SK-N-SH (cell line): ENCODE measurements at regions not wholly inside any gene's neighbourhood (a gene's known extent, or its start where the extent isn't known, plus 50 kb on each side); places are given as distances from the start of the nearest gene placed in this dataset.

Experiments
- CTCF ChIA-PET: fragments of 300-600, 350-600 bp; formaldehyde crosslinking; extraction: SDS; loops from one replicate; lab custom pipeline; 2021; lab: Yijun Ruan, JAX
- POLR2A ChIA-PET: fragments of 350-600 bp; sonication (Branson Sonifier 250); formaldehyde crosslinking; extraction: SDS; loops from one replicate; lab custom pipeline; 2020; ENCODE audit warnings: antibody characterized with exemption, inconsistent platforms; lab: Yijun Ruan, JAX
- DNase-seq: peaks from one replicate; pipeline ENCODE4 v3.0.0; 2012
- H2AFZ ChIP-seq: fragments of 200-600 bp; sonication (generic); 2 replicates; pipeline ENCODE4 v1.8.1; 2016; ENCODE audit warnings: antibody characterized with exemption, mild to moderate bottlenecking, low read depth
- H3F3A ChIP-seq: fragments of 200-600 bp; sonication (generic); replicated peaks from 2 replicates; pipeline ENCODE3; 2016; ENCODE audit warnings: antibody characterized with exemption, mild to moderate bottlenecking; ENCODE audit not compliant: insufficient read depth
- H3K27ac ChIP-seq, 2 experiments: fragments of 200-500 bp in 1 of 2; fragments of 200-600 bp in 1 of 2; sonication (Bioruptor generic) in 1 of 2; sonication (generic), shearing (Covaris generic) in 1 of 2; 2 replicates each; pipeline versions ENCODE4 v1.5.1 to v1.6.1; 2014 to 2016; ENCODE audit warnings: low read depth in 2 of 2, inconsistent platforms in 1 of 2, low read length in 1 of 2, mild to moderate bottlenecking in 1 of 2, mixed read lengths in 1 of 2
- H3K27me3 ChIP-seq: fragments of 200-600 bp; sonication (generic), shearing (Covaris generic); 2 replicates; pipeline ENCODE4 v1.6.1; 2016; ENCODE audit warnings: mixed run types; ENCODE audit not compliant: insufficient read depth
- H3K36me3 ChIP-seq, 2 experiments: fragments of 200-500 bp in 1 of 2; fragments of 200-600 bp in 1 of 2; sonication (Bioruptor generic) in 1 of 2; sonication (generic) in 1 of 2; replicated peaks in 1 of 2; 2 replicates each; pipeline versions ENCODE3 to v1.5.1; 2014 to 2016; ENCODE audit warnings: low read length in 1 of 2, mild to moderate bottlenecking in 1 of 2; ENCODE audit not compliant: insufficient read depth in 2 of 2, control insufficient read depth in 1 of 2
- H3K4me1 ChIP-seq, 2 experiments: fragments of 200-500 bp in 1 of 2; fragments of 200-600 bp in 1 of 2; sonication (Bioruptor generic) in 1 of 2; sonication (generic), shearing (Covaris generic) in 1 of 2; 2 replicates each; pipeline versions ENCODE4 v1.5.1 to v1.6.1; 2014 to 2016; ENCODE audit warnings: low read depth in 1 of 2, low read length in 1 of 2, mixed run types in 1 of 2; ENCODE audit not compliant: insufficient read depth in 2 of 2, control insufficient read depth in 1 of 2
- H3K4me2 ChIP-seq: fragments of 200-600 bp; sonication (generic), shearing (Covaris generic); 2 replicates; pipeline ENCODE4 v1.6.1; 2017; ENCODE audit warnings: mixed run types
- H3K4me3 ChIP-seq, 2 experiments: fragments of 200-500 bp in 1 of 2; fragments of 200-600 bp in 1 of 2; sonication (Bioruptor generic) in 1 of 2; sonication (generic), shearing (Covaris generic) in 1 of 2; 2 replicates each; pipeline versions ENCODE4 v1.5.1 to v1.8.1; 2014 to 2016; ENCODE audit warnings: low read depth in 2 of 2, inconsistent platforms in 1 of 2, low read length in 1 of 2, mild to moderate bottlenecking in 1 of 2, mixed read lengths in 1 of 2, moderate library complexity in 1 of 2
- H3K79me2 ChIP-seq: fragments of 200-600 bp; sonication (generic); 2 replicates; pipeline ENCODE4 v1.8.1; 2017; ENCODE audit warnings: mild to moderate bottlenecking; ENCODE audit not compliant: insufficient read depth
- H3K9ac ChIP-seq: fragments of 200-600 bp; sonication (generic); 2 replicates; pipeline ENCODE4 v1.6.1; 2017; ENCODE audit warnings: mixed run types
- H3K9me2 ChIP-seq: fragments of 200-600 bp; sonication (generic); 2 replicates; pipeline ENCODE4 v1.6.1; 2017; ENCODE audit warnings: mixed run types
- H3K9me3 ChIP-seq: fragments of 200-600 bp; sonication (generic); 2 replicates; pipeline ENCODE4 v1.6.1; 2017; ENCODE audit warnings: mixed run types, mild to moderate bottlenecking, moderate library complexity
- H4K20me1 ChIP-seq: fragments of 200-600 bp; sonication (generic); 2 replicates; pipeline ENCODE4 v1.6.1; 2017; ENCODE audit warnings: mild to moderate bottlenecking, mixed run types; ENCODE audit not compliant: insufficient read depth
- CTCF ChIP-seq: fragments of 200-600 bp; sonication (generic); IDR thresholded peaks from 2 replicates; pipeline ENCODE4 v1.6.1; 2017; ENCODE audit warnings: antibody characterized with exemption, mild to moderate bottlenecking, moderate library complexity
- FOXM1 ChIP-seq: IDR thresholded peaks from 2 replicates; pipeline ENCODE4 v1.4.0; 2012; ENCODE audit warnings: low read depth, mild to moderate bottlenecking
- GATA2 ChIP-seq: sonication (generic); formaldehyde crosslinking; IDR thresholded peaks from 2 replicates; pipeline ENCODE4 v1.5.0; 2020; ENCODE audit warnings: mild to moderate bottlenecking, missing genetic modification reagents
- IRF3 ChIP-seq: fragments of 150-350 bp; IDR thresholded peaks from 2 replicates; pipeline ENCODE4 v1.6.1; 2016; ENCODE audit warnings: mild to moderate bottlenecking, low read depth, low read length
- MAX ChIP-seq: IDR thresholded peaks from 2 replicates; pipeline ENCODE4 v1.4.0; 2012; ENCODE audit warnings: low read depth
- NFIC ChIP-seq: IDR thresholded peaks from 2 replicates; pipeline ENCODE4 v1.4.0; 2012; ENCODE audit warnings: borderline replicate concordance
- RAD21 ChIP-seq: IDR thresholded peaks from 2 replicates; pipeline ENCODE4 v1.6.1; 2012; ENCODE audit warnings: mild to moderate bottlenecking, low read length
- SMC3 ChIP-seq: IDR thresholded peaks from 2 replicates; pipeline ENCODE4 v1.6.1; 2012; ENCODE audit warnings: low read depth, low read length, improper control_type of control experiment
- TCF12 ChIP-seq: IDR thresholded peaks from 2 replicates; pipeline ENCODE4 v1.4.0; 2012
- USF1 ChIP-seq: IDR thresholded peaks from 2 replicates; pipeline ENCODE4 v1.4.0; 2012; ENCODE audit warnings: low read depth, borderline replicate concordance
- WGBS: methylation state at CpG from one replicate; pipeline ENCODE4 v1.1.6; 2017; ENCODE audit warnings: low lambda C conversion rate; 5-methylcytosine and 5-hydroxymethylcytosine counted together

- CTCF ChIA-PET = interaction anchor here (0.9 to 1.6 kb wide), 2 partner anchors 29 to 32 kb away, joined by 3 to 5 read pairs; no protein-coding TSS in a partner anchor
These were observed 176.5 kb downstream of the TGFB2 start for GRCh38 chr1:218521414-218522169.

More at GRCh38 chr1:218521414-218522169, 176.5 kb downstream of the TGFB2 start:
- 85% methylated on average over 7 of the region's 7 CpGs for WGBS
- Histone ChIP-seq H3K27ac (no peak overlapping the region), H3K4me1 (peaks cover 0 to 11% of the 10 kb centered on the region in 2 experiments; a peak in 2 of 4 replicates), H3K36me3 (no peaks in the 10 kb centered on the region), H3K9me3 (no peaks in the 10 kb centered on the region), H3K9me2 (no peaks in the 10 kb centered on the region), H3K27me3 (no peaks in the 10 kb centered on the region), H4K20me1 (no peaks in the 10 kb centered on the region), H2AFZ (no peak overlapping the region), H3K9ac (no peak overlapping the region), H3K4me3 (no peak overlapping the region), H3K4me2 (no peak overlapping the region), H3F3A (no peaks in the 10 kb centered on the region), H3K79me2 (no peaks in the 10 kb centered on the region)
- no peak for TF ChIP-seq FOXM1
- no peak for TF ChIP-seq IRF3
- TF ChIP-seq CTCF = peak; percentile 61
- peak; percentile 43; the same call in 1 of the 2 replicates for TF ChIP-seq RAD21
- TF ChIP-seq NFIC = 0 out of 2 replicates have a peak, but pooled peaks have one; percentile 4
- no peak for TF ChIP-seq USF1
- TF ChIP-seq SMC3 = peak; percentile 36; the same call in 1 of the 2 replicates
- TF ChIP-seq MAX = no peak
- TF ChIP-seq GATA2 (CRISPR knock-in tag) = no peak
- no peak for TF ChIP-seq TCF12
- POLR2A ChIA-PET = no interaction called here
- DNase-seq = no peak
